ENCODE measurements at regions not wholly inside any gene's neighbourhood (a gene's known extent, or its start where the extent isn't known, plus 50 kb on each side); places are given as distances from the start of the nearest gene placed in this dataset.

DNA sequence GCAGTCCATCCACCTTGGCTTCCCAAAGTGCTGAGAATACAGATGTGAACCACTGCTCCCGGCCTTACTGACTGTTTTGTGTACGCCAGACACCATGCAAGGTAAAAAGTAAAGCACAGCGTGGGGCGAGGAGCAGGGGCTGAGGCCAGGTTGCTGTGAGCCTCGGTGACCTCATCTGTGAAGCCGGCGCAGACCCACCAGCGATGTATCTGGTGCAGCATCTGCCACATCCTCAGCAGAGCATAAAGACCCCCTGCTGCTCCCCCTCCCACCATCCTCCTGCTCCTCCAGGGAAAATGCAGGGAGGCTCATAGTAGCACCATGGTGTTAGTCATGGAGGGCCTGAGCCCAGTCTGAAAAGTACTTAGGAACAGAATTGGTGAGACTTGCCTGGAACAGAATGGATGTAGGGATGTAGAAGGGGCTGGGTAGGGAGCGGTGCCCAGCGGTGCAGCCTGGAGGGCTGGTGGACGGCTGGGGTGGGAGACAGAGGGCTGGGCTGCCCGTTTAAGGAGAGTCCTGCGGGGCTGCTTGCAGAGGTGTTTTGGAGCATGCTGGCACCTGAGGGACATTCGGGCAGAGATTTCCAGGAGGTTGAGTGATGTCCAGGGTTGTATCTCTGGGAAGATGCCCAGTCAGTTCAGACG lies 462.4 kb downstream of the BRD1 start:
- H3K9me3 ChIP-seq (ENCODE audit: low read depth, low read length) = no peaks in the 10 kb centered on the region
- DNase-seq (ENCODE audit: low read depth, low spot score) = no peak
- TF ChIP-seq POLR2AphosphoS5 (IDR thresholded peaks at IDR 0.05; ENCODE audit: borderline replicate concordance, low read depth, low read length) (no peak), EZH2 (IDR thresholded peaks at IDR 0.05) (no peak), FOXP2 (optimal IDR thresholded peaks at IDR 0.05; ENCODE audit: control extremely low read depth, extremely low read length, insufficient read depth) (no peak)
- H3K4me3 ChIP-seq = no peak overlapping the region
- no peak overlapping the region for H3K9ac ChIP-seq (ENCODE audit: insufficient read length)
- H3K36me3 ChIP-seq (ENCODE audit: insufficient read depth, low read length) = no peaks in the 10 kb centered on the region
- no peak overlapping the region for H3K27ac ChIP-seq

DNA sequence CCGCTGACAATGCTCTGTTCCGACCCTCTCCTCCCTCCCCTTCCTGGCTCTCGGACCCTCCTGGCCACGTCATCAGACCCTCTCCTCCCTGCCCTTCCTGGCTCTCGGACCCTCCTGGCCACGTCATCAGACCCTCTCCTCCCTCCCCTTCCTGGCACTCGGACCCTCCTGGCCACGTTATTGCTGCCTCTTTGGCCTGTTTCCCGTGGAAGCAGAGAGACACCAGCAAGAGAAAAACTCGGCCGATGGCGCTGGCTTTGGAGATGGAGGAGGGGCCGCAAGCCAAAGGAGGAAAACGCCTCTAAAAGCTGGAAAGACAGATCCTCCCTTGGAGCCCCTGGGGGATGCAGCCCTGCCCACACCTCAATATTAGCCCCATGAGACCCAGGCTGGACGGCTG lies 463.3 kb downstream of the BRD1 start:
- no peak for DNase-seq (ENCODE audit: low read depth, low spot score)
- H3K9ac ChIP-seq (ENCODE audit: insufficient read length) = no peak overlapping the region
- no peak overlapping the region for H3K27ac ChIP-seq
- H3K36me3 ChIP-seq (ENCODE audit: insufficient read depth, low read length) = no peaks in the 10 kb centered on the region
- no peaks in the 10 kb centered on the region for H3K9me3 ChIP-seq (ENCODE audit: low read depth, low read length)
- TF ChIP-seq FOXP2 (optimal IDR thresholded peaks at IDR 0.05; ENCODE audit: control extremely low read depth, extremely low read length, insufficient read depth) (no peak), EZH2 (IDR thresholded peaks at IDR 0.05) (no peak), POLR2AphosphoS5 (IDR thresholded peaks at IDR 0.05; ENCODE audit: borderline replicate concordance, low read depth, low read length) (no peak)
- H3K4me3 ChIP-seq = no peak overlapping the region

GRCh38 chr22:49363526-49364230 lies 464.0 kb downstream of the BRD1 start:
- no peaks in the 10 kb centered on the region for H3K36me3 ChIP-seq (ENCODE audit: insufficient read depth, low read length)
- DNase-seq (ENCODE audit: low read depth, low spot score) = no peak
- no peak for TF ChIP-seq FOXP2 (optimal IDR thresholded peaks at IDR 0.05; ENCODE audit: control extremely low read depth, extremely low read length, insufficient read depth)
- no peak for TF ChIP-seq EZH2 (IDR thresholded peaks at IDR 0.05)
- no peak for TF ChIP-seq POLR2AphosphoS5 (IDR thresholded peaks at IDR 0.05; ENCODE audit: borderline replicate concordance, low read depth, low read length)
- H3K9me3 ChIP-seq (ENCODE audit: low read depth, low read length) = no peaks in the 10 kb centered on the region
- H3K9ac ChIP-seq (ENCODE audit: insufficient read length) = no peak overlapping the region
- H3K27ac ChIP-seq = no peak overlapping the region
- H3K4me3 ChIP-seq = no peak overlapping the region

- no peak overlapping the region for H3K4me3 ChIP-seq
- no peaks in the 10 kb centered on the region for H3K36me3 ChIP-seq (ENCODE audit: insufficient read depth, low read length)
- DNase-seq (ENCODE audit: low read depth, low spot score) = no peak
- H3K9me3 ChIP-seq (ENCODE audit: low read depth, low read length) = no peaks in the 10 kb centered on the region
- H3K9ac ChIP-seq (ENCODE audit: insufficient read length) = no peak overlapping the region
- TF ChIP-seq FOXP2 (optimal IDR thresholded peaks at IDR 0.05; ENCODE audit: control extremely low read depth, extremely low read length, insufficient read depth) (no peak), EZH2 (IDR thresholded peaks at IDR 0.05) (no peak), POLR2AphosphoS5 (IDR thresholded peaks at IDR 0.05; ENCODE audit: borderline replicate concordance, low read depth, low read length) (no peak)
- H3K27ac ChIP-seq = no peak overlapping the region
Measured at GRCh38 chr22:49362211-49362839, 465.3 kb downstream of the BRD1 start.

GRCh38 chr22:49361164-49361563 lies 466.5 kb downstream of the BRD1 start:
- TF ChIP-seq EZH2 (IDR thresholded peaks at IDR 0.05) (no peak), FOXP2 (optimal IDR thresholded peaks at IDR 0.05; ENCODE audit: control extremely low read depth, extremely low read length, insufficient read depth) (no peak), POLR2AphosphoS5 (IDR thresholded peaks at IDR 0.05; ENCODE audit: borderline replicate concordance, low read depth, low read length) (no peak)
- no peaks in the 10 kb centered on the region for H3K36me3 ChIP-seq (ENCODE audit: insufficient read depth, low read length)
- H3K9me3 ChIP-seq (ENCODE audit: low read depth, low read length) = no peaks in the 10 kb centered on the region
- no peak overlapping the region for H3K27ac ChIP-seq
- no peak for DNase-seq (ENCODE audit: low read depth, low spot score)
- no peak overlapping the region for H3K9ac ChIP-seq (ENCODE audit: insufficient read length)
- no peak overlapping the region for H3K4me3 ChIP-seq

- H3K9ac ChIP-seq (ENCODE audit: insufficient read length) = no peak overlapping the region
- H3K4me3 ChIP-seq = no peak overlapping the region
- no peak for TF ChIP-seq FOXP2 (optimal IDR thresholded peaks at IDR 0.05; ENCODE audit: control extremely low read depth, extremely low read length, insufficient read depth)
- TF ChIP-seq POLR2AphosphoS5 (IDR thresholded peaks at IDR 0.05; ENCODE audit: borderline replicate concordance, low read depth, low read length) = no peak
- no peak for TF ChIP-seq EZH2 (IDR thresholded peaks at IDR 0.05)
- DNase-seq (ENCODE audit: low read depth, low spot score) = no peak
- no peaks in the 10 kb centered on the region for H3K36me3 ChIP-seq (ENCODE audit: insufficient read depth, low read length)
- no peaks in the 10 kb centered on the region for H3K9me3 ChIP-seq (ENCODE audit: low read depth, low read length)
- H3K27ac ChIP-seq = no peak overlapping the region
Measured at GRCh38 chr22:49360746-49361145, 466.9 kb downstream of the BRD1 start.

DNA sequence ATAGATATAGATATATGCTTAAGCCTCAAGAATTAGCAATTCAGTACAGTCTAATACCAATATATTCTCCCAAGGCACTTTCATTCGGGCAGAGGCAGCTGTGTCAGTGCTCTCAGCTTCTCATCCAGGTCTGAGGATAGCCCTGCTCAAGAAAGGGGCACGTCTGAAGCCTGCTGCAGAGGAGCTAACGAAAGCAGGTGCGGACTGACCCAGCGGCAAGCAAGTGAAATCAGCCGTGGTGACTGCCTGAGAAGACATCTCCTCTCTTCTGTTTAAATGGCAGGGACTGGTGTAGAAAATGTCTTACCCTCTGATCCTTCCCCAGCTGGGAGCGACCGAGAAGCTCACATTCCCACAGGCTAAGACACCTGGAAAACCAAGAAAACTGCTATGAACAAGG lies 468.6 kb downstream of the BRD1 start:
- Histone ChIP-seq H3K4me3 (no peak overlapping the region), H3K9ac (ENCODE audit: insufficient read length) (no peak overlapping the region), H3K27ac (no peak overlapping the region), H3K36me3 (ENCODE audit: insufficient read depth, low read length) (no peaks in the 10 kb centered on the region), H3K9me3 (ENCODE audit: low read depth, low read length) (no peaks in the 10 kb centered on the region)
- TF ChIP-seq POLR2AphosphoS5 (IDR thresholded peaks at IDR 0.05; ENCODE audit: borderline replicate concordance, low read depth, low read length) (no peak), EZH2 (IDR thresholded peaks at IDR 0.05) (no peak), FOXP2 (optimal IDR thresholded peaks at IDR 0.05; ENCODE audit: control extremely low read depth, extremely low read length, insufficient read depth) (no peak)
- DNase-seq (ENCODE audit: low read depth, low spot score) = no peak

- no peaks in the 10 kb centered on the region for H3K36me3 ChIP-seq (ENCODE audit: insufficient read depth, low read length)
- H3K4me3 ChIP-seq = no peak overlapping the region
- no peaks in the 10 kb centered on the region for H3K9me3 ChIP-seq (ENCODE audit: low read depth, low read length)
- TF ChIP-seq EZH2 (IDR thresholded peaks at IDR 0.05) = no peak
- no peak for TF ChIP-seq FOXP2 (optimal IDR thresholded peaks at IDR 0.05; ENCODE audit: control extremely low read depth, extremely low read length, insufficient read depth)
- TF ChIP-seq POLR2AphosphoS5 (IDR thresholded peaks at IDR 0.05; ENCODE audit: borderline replicate concordance, low read depth, low read length) = no peak
- H3K27ac ChIP-seq = no peak overlapping the region
- DNase-seq (ENCODE audit: low read depth, low spot score) = no peak
- H3K9ac ChIP-seq (ENCODE audit: insufficient read length) = no peak overlapping the region
Measured at GRCh38 chr22:49357661-49358440, 469.8 kb downstream of the BRD1 start.
